ENCODE measurements at regions not wholly inside any gene's neighbourhood (a gene's known extent, or its start where the extent isn't known, plus 50 kb on each side); places are given as distances from the start of the nearest gene placed in this dataset.

GRCh38 chr2:23286758-23287704 is 97.9 kb upstream of the KLHL29 start:
- H3K4me3 Mint-ChIP-seq = no peak overlapping the region
- H3K27ac Mint-ChIP-seq = no peak overlapping the region
- no peaks in the 10 kb centered on the region for H3K4me1 Mint-ChIP-seq (ENCODE audit: low read depth)
- H3K27me3 Mint-ChIP-seq = no peaks in the 10 kb centered on the region
- DNase-seq = no peak
- no peaks in the 10 kb centered on the region for H3K36me3 Mint-ChIP-seq (ENCODE audit: low read depth)
- no peaks in the 10 kb centered on the region for H3K9me3 Mint-ChIP-seq

GRCh38 chr2:23289671-23290070 is 95.3 kb upstream of the KLHL29 start:
- Mint-ChIP-seq H3K27ac (no peak overlapping the region), H3K9me3 (no peaks in the 10 kb centered on the region), H3K27me3 (peaks cover 12% of the 10 kb centered on the region), H3K36me3 (ENCODE audit: low read depth) (no peaks in the 10 kb centered on the region), H3K4me3 (no peak overlapping the region), H3K4me1 (ENCODE audit: low read depth) (no peaks in the 10 kb centered on the region)
- no peak for DNase-seq

DNA sequence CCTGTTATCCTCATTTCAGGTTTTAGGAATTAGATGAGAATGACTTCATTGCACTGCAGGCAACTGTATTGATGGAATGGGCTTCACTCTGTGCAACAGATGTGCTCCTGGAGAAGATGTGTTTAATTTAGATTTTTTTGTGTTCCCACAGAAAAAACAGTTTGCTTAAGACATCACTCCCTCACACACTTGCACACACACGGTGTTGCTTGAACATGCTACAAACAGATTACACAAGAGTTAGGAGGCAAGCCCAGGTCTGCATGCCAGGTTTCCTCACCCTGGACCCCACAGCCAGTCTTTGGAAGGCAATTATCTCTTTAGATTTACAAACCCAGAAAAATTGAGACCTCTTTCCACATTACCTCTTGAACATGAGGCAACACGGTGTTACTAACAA is 93.7 kb upstream of the KLHL29 start:
- Mint-ChIP-seq H3K9me3 (no peaks in the 10 kb centered on the region), H3K4me3 (no peak overlapping the region), H3K36me3 (ENCODE audit: low read depth) (no peaks in the 10 kb centered on the region)

DNA sequence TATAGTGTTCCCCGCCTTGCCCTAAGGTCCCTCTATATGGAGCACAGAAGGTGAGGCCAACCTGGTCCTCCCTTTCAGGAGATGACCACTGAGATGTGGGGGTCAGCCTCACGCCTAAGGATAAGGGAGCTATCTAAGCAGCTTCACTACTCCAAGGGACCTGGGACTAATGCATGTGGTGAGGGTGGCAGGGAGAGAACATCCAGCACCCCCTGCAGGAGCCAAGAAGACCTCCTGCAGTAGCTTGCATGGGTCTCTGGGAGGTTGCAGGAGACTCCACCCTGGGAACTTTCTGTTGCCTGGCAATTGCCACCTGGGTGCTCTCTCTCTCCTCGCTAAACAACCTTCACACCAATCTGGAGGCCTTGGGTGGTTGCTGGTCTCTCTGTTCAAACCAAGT is 93.0 kb upstream of the KLHL29 start:
- Mint-ChIP-seq H3K4me3 (no peak overlapping the region), H3K36me3 (ENCODE audit: low read depth) (no peaks in the 10 kb centered on the region), H3K9me3 (no peaks in the 10 kb centered on the region), H3K4me1 (ENCODE audit: low read depth) (no peaks in the 10 kb centered on the region), H3K27me3 (peaks cover 25% of the 10 kb centered on the region), H3K27ac (no peak overlapping the region)
- DNase-seq = no peak

More for the DNA sequence above, 93.7 kb upstream of the KLHL29 start:
- no peak overlapping the region for H3K27ac Mint-ChIP-seq
- no peak for DNase-seq
- H3K4me1 Mint-ChIP-seq (ENCODE audit: low read depth) = no peaks in the 10 kb centered on the region
- H3K27me3 Mint-ChIP-seq = peaks cover 25% of the 10 kb centered on the region

GRCh38 chr2:23293063-23293462 is 91.9 kb upstream of the KLHL29 start:
- Mint-ChIP-seq H3K4me1 (ENCODE audit: low read depth) (no peaks in the 10 kb centered on the region), H3K27ac (no peak overlapping the region), H3K4me3 (no peak overlapping the region), H3K27me3 (peaks cover 25% of the 10 kb centered on the region), H3K9me3 (no peaks in the 10 kb centered on the region), H3K36me3 (ENCODE audit: low read depth) (no peaks in the 10 kb centered on the region)
- no peak for DNase-seq

GRCh38 chr2:23293731-23294130 is 91.2 kb upstream of the KLHL29 start:
- Mint-ChIP-seq H3K36me3 (ENCODE audit: low read depth) (no peaks in the 10 kb centered on the region), H3K4me3 (no peak overlapping the region), H3K9me3 (no peaks in the 10 kb centered on the region), H3K4me1 (ENCODE audit: low read depth) (no peaks in the 10 kb centered on the region), H3K27me3 (peaks cover 29% of the 10 kb centered on the region), H3K27ac (no peak overlapping the region)
- DNase-seq = no peak

DNA sequence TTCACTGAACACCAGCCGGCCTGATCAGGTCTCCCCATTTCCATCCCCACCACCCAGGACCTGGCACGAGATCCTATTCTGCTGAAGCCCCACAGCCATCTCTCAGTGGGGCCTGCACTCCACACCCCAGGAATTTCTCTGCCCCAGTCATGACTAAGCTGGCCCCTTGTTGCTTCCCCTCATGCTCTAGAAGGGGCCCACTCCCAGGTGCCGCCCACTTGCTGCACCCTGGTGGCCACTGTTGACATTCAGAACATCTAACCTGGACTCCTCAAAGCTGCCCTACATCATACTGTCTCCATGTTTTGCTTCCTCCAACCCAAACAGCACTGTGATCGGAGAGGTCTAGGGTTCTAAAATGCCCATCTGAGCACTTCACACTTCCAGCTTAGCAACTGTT is 90.7 kb upstream of the KLHL29 start:
- H3K27ac Mint-ChIP-seq = no peak overlapping the region
- H3K27me3 Mint-ChIP-seq = peaks cover 29% of the 10 kb centered on the region

DNA sequence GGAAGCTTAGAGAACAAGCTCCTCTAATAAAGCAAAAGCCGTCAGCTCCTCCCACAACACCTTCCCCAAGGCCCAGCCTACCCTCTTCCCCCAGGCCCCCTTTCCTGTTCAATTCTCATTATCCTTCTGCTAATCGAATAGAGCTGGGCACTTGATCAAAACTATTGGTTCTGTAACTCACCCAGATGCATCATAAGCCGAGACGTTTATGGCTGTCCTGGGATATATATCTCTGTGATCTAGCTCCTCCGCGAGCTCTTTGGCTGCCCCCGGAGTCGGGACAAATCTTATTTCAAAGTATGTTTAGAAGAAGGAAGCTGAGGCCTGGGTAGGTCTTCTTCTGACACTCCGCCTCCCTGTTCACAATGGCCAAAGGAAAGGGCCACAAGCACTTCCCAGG is 88.3 kb upstream of the KLHL29 start:
- no peaks in the 10 kb centered on the region for H3K9me3 Mint-ChIP-seq

More for the DNA sequence above, 90.7 kb upstream of the KLHL29 start:
- no peak for DNase-seq
- no peak overlapping the region for H3K4me3 Mint-ChIP-seq
- no peaks in the 10 kb centered on the region for H3K4me1 Mint-ChIP-seq (ENCODE audit: low read depth)
- no peaks in the 10 kb centered on the region for H3K36me3 Mint-ChIP-seq (ENCODE audit: low read depth)
- H3K9me3 Mint-ChIP-seq = no peaks in the 10 kb centered on the region

DNA sequence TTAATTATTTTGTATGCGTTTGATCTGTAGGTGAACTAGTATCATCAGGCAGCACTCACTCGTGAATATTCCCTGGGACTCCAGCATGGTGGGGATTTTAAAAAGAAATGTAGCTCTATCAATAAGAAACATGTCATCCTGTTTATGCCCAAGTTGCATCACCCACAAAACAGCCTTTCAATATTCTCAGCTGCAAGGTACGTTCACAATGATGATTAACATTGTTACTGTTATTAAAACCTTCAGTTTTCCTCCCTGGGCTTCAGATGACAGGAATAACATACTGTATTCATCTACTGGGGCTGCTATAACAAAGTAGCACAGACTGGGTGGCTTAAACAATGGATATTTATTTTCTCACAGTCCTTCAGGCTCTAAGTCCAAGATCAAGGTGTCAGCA is 87.9 kb upstream of the KLHL29 start:
- no peaks in the 10 kb centered on the region for H3K9me3 Mint-ChIP-seq
- no peak overlapping the region for H3K27ac Mint-ChIP-seq
- H3K4me3 Mint-ChIP-seq = no peak overlapping the region

More for the DNA sequence above, 88.3 kb upstream of the KLHL29 start:
- Mint-ChIP-seq H3K4me3 (no peak overlapping the region), H3K27ac (no peak overlapping the region), H3K36me3 (ENCODE audit: low read depth) (no peaks in the 10 kb centered on the region), H3K4me1 (ENCODE audit: low read depth) (no peaks in the 10 kb centered on the region), H3K27me3 (peaks cover 29% of the 10 kb centered on the region)
- DNase-seq = no peak

GRCh38 chr2:23298551-23298950 is 86.4 kb upstream of the KLHL29 start:
- Mint-ChIP-seq H3K36me3 (ENCODE audit: low read depth) (no peaks in the 10 kb centered on the region), H3K9me3 (no peaks in the 10 kb centered on the region), H3K27ac (no peak overlapping the region), H3K4me1 (ENCODE audit: low read depth) (no peaks in the 10 kb centered on the region), H3K27me3 (peaks cover 26% of the 10 kb centered on the region), H3K4me3 (no peak overlapping the region)
- DNase-seq = no peak

More for the DNA sequence above, 87.9 kb upstream of the KLHL29 start:
- Mint-ChIP-seq H3K36me3 (ENCODE audit: low read depth) (no peaks in the 10 kb centered on the region), H3K4me1 (ENCODE audit: low read depth) (no peaks in the 10 kb centered on the region), H3K27me3 (peaks cover 29% of the 10 kb centered on the region)
- DNase-seq = no peak

GRCh38 chr2:23299476-23300195 is 85.3 kb upstream of the KLHL29 start:
- no peaks in the 10 kb centered on the region for H3K36me3 Mint-ChIP-seq (ENCODE audit: low read depth)
- H3K27me3 Mint-ChIP-seq = peaks cover 22% of the 10 kb centered on the region

GRCh38 chr2:23301136-23301535 is 83.8 kb upstream of the KLHL29 start:
- H3K9me3 Mint-ChIP-seq = no peaks in the 10 kb centered on the region
- peaks cover 22% of the 10 kb centered on the region for H3K27me3 Mint-ChIP-seq
- no peaks in the 10 kb centered on the region for H3K36me3 Mint-ChIP-seq (ENCODE audit: low read depth)
- no peaks in the 10 kb centered on the region for H3K4me1 Mint-ChIP-seq (ENCODE audit: low read depth)
- DNase-seq = no peak
- H3K27ac Mint-ChIP-seq = no peak overlapping the region
- H3K4me3 Mint-ChIP-seq = no peak overlapping the region

More at GRCh38 chr2:23299476-23300195, 85.3 kb upstream of the KLHL29 start:
- Mint-ChIP-seq H3K4me3 (no peak overlapping the region), H3K9me3 (no peaks in the 10 kb centered on the region), H3K4me1 (ENCODE audit: low read depth) (no peaks in the 10 kb centered on the region), H3K27ac (no peak overlapping the region)
- DNase-seq = no peak

GRCh38 chr2:23302591-23302990 is 82.4 kb upstream of the KLHL29 start:
- Mint-ChIP-seq H3K27me3 (peaks cover 32% of the 10 kb centered on the region), H3K9me3 (no peaks in the 10 kb centered on the region), H3K4me1 (ENCODE audit: low read depth) (peaks cover 2% of the 10 kb centered on the region), H3K4me3 (no peak overlapping the region), H3K27ac (no peak overlapping the region), H3K36me3 (ENCODE audit: low read depth) (no peaks in the 10 kb centered on the region)
- DNase-seq = no peak

- Mint-ChIP-seq H3K27me3 (peaks cover 31% of the 10 kb centered on the region), H3K4me1 (ENCODE audit: low read depth) (peaks cover 2% of the 10 kb centered on the region), H3K27ac (no peak overlapping the region), H3K9me3 (no peaks in the 10 kb centered on the region), H3K36me3 (ENCODE audit: low read depth) (no peaks in the 10 kb centered on the region), H3K4me3 (no peak overlapping the region)
- no peak for DNase-seq
Observed at GRCh38 chr2:23306401-23306800, 78.6 kb upstream of the KLHL29 start.

GRCh38 chr2:23311186-23311585 is 73.8 kb upstream of the KLHL29 start:
- Mint-ChIP-seq H3K36me3 (ENCODE audit: low read depth) (no peaks in the 10 kb centered on the region), H3K27ac (no peak overlapping the region), H3K4me3 (no peak overlapping the region), H3K9me3 (no peaks in the 10 kb centered on the region), H3K27me3 (peaks cover 18% of the 10 kb centered on the region), H3K4me1 (ENCODE audit: low read depth) (peaks cover 2% of the 10 kb centered on the region)
- no peak for DNase-seq

All from activated T-cell treated with anti-CD3 and anti-CD28 coated beads, Interleukin-2, amount 50 U/mL, for 24 hours (primary cell).